Endothelial cell of umbilical vein (primary cell): ENCODE measurements at regions not wholly inside any gene's neighbourhood (a gene's known extent, or its start where the extent isn't known, plus 50 kb on each side); places are given as distances from the start of the nearest gene placed in this dataset.

ENCODE experiments used
- BruUV-seq: library from RNA; stranded (reverse); fragments of 400-500 nt; replicated peaks from 2 replicates; lab custom pipeline; 2021; lab: Mats Ljungman, UMichigan
- CTCF ChIA-PET: fragments of 300-600, 350-600 bp; sonication (Branson Sonifier 250); formaldehyde crosslinking; loops from one replicate; lab custom pipeline; 2021; ENCODE audit warnings: antibody characterized with exemption, inconsistent platforms; lab: Charles Lee
- POLR2A ChIA-PET: fragments of 300-600, 350-600 bp; sonication (Branson Sonifier 250); formaldehyde crosslinking; loops from one replicate; lab custom pipeline; 2021; ENCODE audit warnings: antibody characterized with exemption, inconsistent platforms; lab: Charles Lee
- DNase-seq: peaks from one replicate; pipeline ENCODE4 v3.0.0-alpha.2; 2011; ENCODE audit warnings: low read depth, low spot score
- FAIRE-seq: peaks from 2 replicates; lab custom pipeline; 2011; peaks lifted over from hg19 to GRCh38; lab: Jason Lieb, UNC
- H2AFZ ChIP-seq: 2 replicates; pipeline ENCODE4 v1.6.0; 2012; ENCODE audit warnings: low read depth, low read length, control low read depth, inconsistent platforms
- H3K27ac ChIP-seq: 2 replicates; pipeline ENCODE4 v1.5.1; 2011; ENCODE audit warnings: low read depth, mild to moderate bottlenecking, control low read depth, low read length, moderate library complexity; ENCODE audit not compliant: insufficient read depth
- H3K27me3 ChIP-seq, 2 experiments: 2 replicates each; pipeline versions ENCODE4 v1.6.0 to v1.6.1; 2011; ENCODE audit warnings: low read length in 2 of 2, mixed read lengths in 1 of 2; ENCODE audit not compliant: control insufficient read depth in 2 of 2, insufficient read depth in 2 of 2
- H3K36me3 ChIP-seq, 2 experiments: 2 replicates in 1 of 2; 3 replicates in 1 of 2; pipeline ENCODE4 v1.5.1; 2011; ENCODE audit warnings: low read length in 2 of 2, mild to moderate bottlenecking in 1 of 2, moderate library complexity in 1 of 2; ENCODE audit not compliant: control insufficient read depth in 2 of 2, insufficient read depth in 2 of 2; ENCODE audit errors: extremely low read depth in 1 of 2
- H3K4me1 ChIP-seq: 3 replicates; pipeline ENCODE4 v1.5.1; 2011; ENCODE audit warnings: mild to moderate bottlenecking, low read length; ENCODE audit not compliant: control insufficient read depth, insufficient read depth; ENCODE audit errors: extremely low read depth
- H3K4me2 ChIP-seq: 2 replicates; pipeline ENCODE4 v1.6.1; 2011; ENCODE audit warnings: low read length, control low read depth, mixed read lengths; ENCODE audit not compliant: insufficient read depth
- H3K4me3 ChIP-seq, 3 experiments: fragments of 200-600 bp in 1 of 3; sonication (generic), shearing (Covaris generic) in 1 of 3; replicated peaks in 1 of 3; 2 replicates each; pipeline ENCODE4 v1.5.1; 2011 to 2016; ENCODE audit warnings: control low read depth in 3 of 3, low read length in 3 of 3, mild to moderate bottlenecking in 2 of 3, inconsistent platforms in 1 of 3, low read depth in 1 of 3, moderate library complexity in 1 of 3; ENCODE audit not compliant: insufficient read depth in 1 of 3
- H3K79me2 ChIP-seq: 2 replicates; pipeline ENCODE4 v1.6.0; 2012; ENCODE audit warnings: low read length, inconsistent platforms; ENCODE audit not compliant: control insufficient read depth, insufficient read depth
- H3K9ac ChIP-seq: replicated peaks from 2 replicates; pipeline ENCODE3; 2011; ENCODE audit warnings: low read length, control low read depth; ENCODE audit not compliant: insufficient read depth; ENCODE audit errors: extremely low read depth
- H3K9me1 ChIP-seq: replicated peaks from 3 replicates; pipeline ENCODE4 v1.6.0; 2011; ENCODE audit warnings: mild to moderate bottlenecking, low read length; ENCODE audit not compliant: control insufficient read depth, insufficient read depth; ENCODE audit errors: extremely low read depth
- H3K9me3 ChIP-seq: replicated peaks from 2 replicates; pipeline ENCODE4 v1.5.1; 2012; ENCODE audit warnings: low read length, inconsistent platforms; ENCODE audit not compliant: control insufficient read depth, insufficient read depth
- H4K20me1 ChIP-seq: replicated peaks from 2 replicates; pipeline ENCODE3; 2011; ENCODE audit warnings: mild to moderate bottlenecking, low read length; ENCODE audit not compliant: control insufficient read depth, insufficient read depth; ENCODE audit errors: extremely low read depth
- CTCF ChIP-seq, 2 donors: IDR thresholded peaks; 1 replicate in 1 of 2; 2 replicates in 1 of 2; pipeline ENCODE4 v1.5.1; 2011; ENCODE audit warnings: low read length in 2 of 2, mild to moderate bottlenecking in 2 of 2, moderate library complexity in 2 of 2, control low read depth in 1 of 2, inconsistent platforms in 1 of 2, low read depth in 1 of 2; ENCODE audit not compliant: insufficient read depth in 1 of 2; ENCODE audit errors: extremely low read depth in 1 of 2
- EZH2 ChIP-seq: IDR thresholded peaks from 2 replicates; pipeline ENCODE4 v1.6.1; 2012; ENCODE audit warnings: borderline replicate concordance, low read depth, mild to moderate bottlenecking, moderate library complexity, low read length, inconsistent platforms; ENCODE audit not compliant: severe bottlenecking
- FOS ChIP-seq: IDR thresholded peaks from 2 replicates; pipeline ENCODE4 v1.6.1; 2011; ENCODE audit warnings: mild to moderate bottlenecking, low read length, moderate library complexity, borderline replicate concordance; ENCODE audit not compliant: insufficient read depth
- GATA2 ChIP-seq: IDR thresholded peaks from 2 replicates; pipeline ENCODE4 v1.7.0; 2011; ENCODE audit warnings: low read depth, mild to moderate bottlenecking, moderate library complexity, mixed read lengths, low read length; ENCODE audit not compliant: insufficient read length, insufficient read depth
- JUN ChIP-seq: IDR thresholded peaks from 2 replicates; pipeline ENCODE4 v1.6.1; 2011; ENCODE audit warnings: borderline replicate concordance, low read depth; ENCODE audit not compliant: insufficient read length, insufficient read depth
- MYC ChIP-seq: IDR thresholded peaks from one replicate; pipeline ENCODE4 v1.6.1; 2011; ENCODE audit warnings: mild to moderate bottlenecking, low read depth, low read length
- POLR2A ChIP-seq: IDR thresholded peaks from 2 replicates; pipeline ENCODE4 v1.6.1; 2012; ENCODE audit warnings: low read depth, mild to moderate bottlenecking, control low read depth, low read length
- POLR2AphosphoS5 ChIP-seq: IDR thresholded peaks from 2 replicates; pipeline ENCODE4 v1.6.1; 2012; ENCODE audit warnings: low read depth, mild to moderate bottlenecking, control low read depth, low read length, moderate library complexity; ENCODE audit not compliant: insufficient read depth
- dilution Hi-C: fragments of 300-500 bp; cut with MboI; formaldehyde crosslinking; loops from one replicate; pipeline ENCODE4 v1.15.0; 2019; ENCODE audit warnings: low sequenced_read_pairs; ENCODE audit not compliant: extremely low pct_ligation_motif_present
- intact Hi-C: fragments of 100-400 bp; cut with micrococcal nuclease; formaldehyde crosslinking; loops from one replicate; pipeline ENCODE4 v1.10.0; 2022
- TF ChIP-seq, protein P1 (sequence below): IDR thresholded peaks from 2 replicates; pipeline ENCODE4 v1.6.1; 2011; ENCODE audit not compliant: insufficient read depth, insufficient read length

DNA sequence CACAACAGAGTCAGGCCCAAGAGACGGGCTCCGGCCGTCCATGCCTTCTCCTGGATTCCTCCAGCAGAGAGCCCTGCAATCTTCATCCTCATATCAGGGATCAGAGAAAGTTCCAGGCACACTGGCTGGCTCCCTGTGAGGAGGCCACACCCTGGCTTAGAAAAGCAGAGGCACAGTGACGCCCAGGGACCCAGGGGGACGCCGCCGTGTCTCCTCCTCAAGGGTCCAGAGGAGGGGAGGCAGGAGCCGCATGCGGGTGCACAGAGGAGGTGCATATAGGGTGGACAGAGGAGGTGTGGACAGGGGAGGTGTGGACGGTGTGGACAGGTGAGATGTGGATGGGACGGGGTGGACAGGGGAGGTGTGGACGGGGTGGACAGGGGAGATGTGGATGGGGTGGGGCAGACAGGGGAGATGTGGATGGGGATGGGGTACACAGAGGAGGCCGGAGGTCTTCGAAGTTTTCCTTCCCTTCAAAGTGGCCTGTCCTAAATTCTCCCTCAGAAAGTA, 1521.9 kb downstream of the BRD1 start:
- Histone ChIP-seq H3K9ac (no peak overlapping the region), H3K27me3 (no peaks in the 10 kb centered on the region), H3K4me3 (no peak overlapping the region), H3K4me2 (no peak overlapping the region), H3K79me2 (no peaks in the 10 kb centered on the region), H4K20me1 (no peaks in the 10 kb centered on the region), H2AFZ (no peak overlapping the region), H3K27ac (no peak overlapping the region), H3K9me3 (peaks cover 8% of the 10 kb centered on the region), H3K9me1 (no peaks in the 10 kb centered on the region), H3K36me3 (no peaks in the 10 kb centered on the region), H3K4me1 (no peaks in the 10 kb centered on the region)
- POLR2A ChIA-PET = no interaction called here
- TF ChIP-seq FOS (no peak), POLR2A (no peak), CTCF (IDR thresholded peaks at IDR 0.05; ENCODE audit: extremely low read depth in 1 of 2, insufficient read depth in 1 of 2, low read depth in 1 of 2, low read length in 2 of 2) (no peak), POLR2AphosphoS5 (no peak), EZH2 (no peak), MYC (no peak), JUN (no peak), GATA2 (no peak)
- TF ChIP-seq, protein P1, sequence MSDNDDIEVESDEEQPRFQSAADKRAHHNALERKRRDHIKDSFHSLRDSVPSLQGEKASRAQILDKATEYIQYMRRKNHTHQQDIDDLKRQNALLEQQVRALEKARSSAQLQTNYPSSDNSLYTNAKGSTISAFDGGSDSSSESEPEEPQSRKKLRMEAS = no peak
- BruUV-seq = no TSS peak
- intact Hi-C loops = no loop called here
- no peak for FAIRE-seq
- CTCF ChIA-PET = no interaction called here
- dilution Hi-C loops = no loop called here
- DNase-seq = no peak
